Upper lobe of right lung (tissue), 1 donor: ENCODE measurements at regions not wholly inside any gene's neighbourhood (a gene's known extent, or its start where the extent isn't known, plus 50 kb on each side); places are given as distances from the start of the nearest gene placed in this dataset.

Experiments used
- ATAC-seq: fragments of 200-7000 bp; cut with Tn5 transposase; one replicate; pipeline ENCODE4 v1.9.1; 2020; ENCODE audit warnings: mild to moderate bottlenecking, moderate library complexity
- DNase-seq: peaks from one replicate; pipeline ENCODE4 v3.0.0-alpha.2; 2020
- H3K27ac ChIP-seq: fragments of 200-600 bp; one replicate; pipeline ENCODE4 v1.8.0; 2022
- H3K27me3 ChIP-seq: fragments of 200-600 bp; one replicate; pipeline ENCODE4 v1.8.0; 2022; ENCODE audit warnings: mild to moderate bottlenecking
- H3K36me3 ChIP-seq: fragments of 200-600 bp; one replicate; pipeline ENCODE4 v1.8.0; 2022
- H3K4me1 ChIP-seq: fragments of 200-600 bp; one replicate; pipeline ENCODE4 v1.8.0; 2022
- H3K4me3 ChIP-seq: fragments of 200-600 bp; one replicate; pipeline ENCODE4 v1.8.0; 2022; ENCODE audit warnings: mild to moderate bottlenecking
- H3K9me3 ChIP-seq: fragments of 200-600 bp; one replicate; pipeline ENCODE4 v1.8.0; 2022
- intact Hi-C: fragments of 100-400 bp; cut with DNase I; formaldehyde crosslinking; loops from one replicate; pipeline ENCODE4 v1.11.0; 2022
- TF ChIP-seq, protein P1 (sequence below): fragments of 200-600 bp; IDR thresholded peaks from one replicate; pipeline ENCODE4 v1.8.0; 2022; ENCODE audit warnings: antibody characterized with exemption
- donor health status: DM: no; HTN: yes; CAD: no; lungs with severe emphysema.

DNA sequence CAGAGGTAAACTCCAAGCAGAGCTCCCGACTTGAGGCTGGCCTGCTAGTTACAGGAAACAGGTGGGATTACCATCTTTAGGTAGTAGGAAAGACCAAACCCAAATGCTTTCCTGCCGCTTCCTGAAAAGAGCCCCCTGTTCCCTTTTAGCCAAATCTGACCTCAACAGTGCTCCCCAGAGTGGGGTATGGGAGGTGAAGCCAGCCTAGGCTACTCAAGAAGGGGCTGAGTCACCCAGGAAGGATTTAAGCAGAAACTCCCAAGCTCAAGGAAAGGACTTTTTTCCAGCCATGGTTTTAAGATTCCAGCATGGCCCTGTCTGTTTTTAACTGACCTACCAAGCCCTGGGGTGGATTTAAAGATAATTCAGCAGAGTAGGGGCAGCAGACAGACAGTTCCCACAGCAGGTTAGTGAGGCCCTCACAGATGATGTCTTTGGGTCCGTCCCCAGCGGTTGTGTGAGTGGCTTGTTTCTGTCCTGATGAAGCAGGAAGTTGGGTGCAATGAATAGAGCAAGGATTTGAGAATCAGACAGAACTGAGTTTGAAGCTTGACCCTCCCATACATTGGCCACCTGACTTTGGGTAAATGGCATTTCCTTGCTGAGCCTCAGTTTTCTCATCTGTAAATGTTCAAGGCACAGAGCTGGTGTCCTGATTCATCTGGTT lies 76.9 kb upstream of the MAFB start:
- H3K36me3 ChIP-seq, result no peaks in the 10 kb centered on the region
- no peaks in the 10 kb centered on the region for H3K4me1 ChIP-seq
- ATAC-seq (no peak), DNase-seq (no peak)
- TF ChIP-seq, protein P1, sequence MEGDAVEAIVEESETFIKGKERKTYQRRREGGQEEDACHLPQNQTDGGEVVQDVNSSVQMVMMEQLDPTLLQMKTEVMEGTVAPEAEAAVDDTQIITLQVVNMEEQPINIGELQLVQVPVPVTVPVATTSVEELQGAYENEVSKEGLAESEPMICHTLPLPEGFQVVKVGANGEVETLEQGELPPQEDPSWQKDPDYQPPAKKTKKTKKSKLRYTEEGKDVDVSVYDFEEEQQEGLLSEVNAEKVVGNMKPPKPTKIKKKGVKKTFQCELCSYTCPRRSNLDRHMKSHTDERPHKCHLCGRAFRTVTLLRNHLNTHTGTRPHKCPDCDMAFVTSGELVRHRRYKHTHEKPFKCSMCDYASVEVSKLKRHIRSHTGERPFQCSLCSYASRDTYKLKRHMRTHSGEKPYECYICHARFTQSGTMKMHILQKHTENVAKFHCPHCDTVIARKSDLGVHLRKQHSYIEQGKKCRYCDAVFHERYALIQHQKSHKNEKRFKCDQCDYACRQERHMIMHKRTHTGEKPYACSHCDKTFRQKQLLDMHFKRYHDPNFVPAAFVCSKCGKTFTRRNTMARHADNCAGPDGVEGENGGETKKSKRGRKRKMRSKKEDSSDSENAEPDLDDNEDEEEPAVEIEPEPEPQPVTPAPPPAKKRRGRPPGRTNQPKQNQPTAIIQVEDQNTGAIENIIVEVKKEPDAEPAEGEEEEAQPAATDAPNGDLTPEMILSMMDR, result no peak
- H3K9me3 ChIP-seq, result no peaks in the 10 kb centered on the region
- no peaks in the 10 kb centered on the region for H3K27me3 ChIP-seq
- intact Hi-C loops, result no loop called here
- H3K4me3 ChIP-seq, result no peak overlapping the region
- no peak overlapping the region for H3K27ac ChIP-seq

DNA sequence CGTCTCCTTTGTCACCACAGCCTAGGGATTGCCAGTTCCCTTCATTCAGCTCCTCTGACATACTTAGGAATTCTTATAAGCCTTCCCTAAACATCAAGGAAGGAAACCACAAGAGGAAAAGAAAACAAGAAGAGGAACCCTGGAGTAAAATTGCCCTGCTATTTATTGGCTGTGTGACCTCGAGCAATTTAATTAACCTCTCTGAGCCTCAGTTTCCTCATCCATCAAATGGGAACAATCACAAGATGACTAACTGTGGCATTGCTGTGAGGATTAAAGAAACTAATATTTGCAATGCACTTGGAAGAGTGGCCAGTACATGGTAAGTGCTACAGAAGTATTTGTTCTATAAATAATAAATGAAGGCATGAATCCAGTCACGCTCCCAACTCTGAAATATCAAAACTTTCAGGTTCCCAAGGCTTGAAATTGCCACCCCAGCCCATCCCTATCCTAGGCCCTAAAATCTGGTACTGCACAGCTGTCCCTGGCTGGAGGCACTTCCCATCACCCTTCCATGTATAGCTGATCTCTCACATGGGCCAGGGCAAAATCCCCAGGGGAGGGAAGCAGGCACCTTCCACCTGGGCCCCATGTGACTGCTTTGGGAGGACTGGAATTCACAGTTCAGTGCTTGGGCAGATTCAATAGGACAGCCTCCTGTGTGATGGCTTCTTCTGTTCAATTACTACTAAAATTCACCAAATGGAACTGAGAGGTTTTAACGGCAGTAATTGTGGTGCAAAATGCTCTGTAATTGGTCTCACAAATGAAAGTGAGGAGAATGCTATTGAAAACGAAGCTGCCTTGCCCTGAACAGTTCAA lies 78.0 kb upstream of the MAFB start:
- Histone ChIP-seq H3K9me3 (no peaks in the 10 kb centered on the region), H3K27ac (no peak overlapping the region), H3K27me3 (no peaks in the 10 kb centered on the region), H3K4me1 (no peaks in the 10 kb centered on the region), H3K36me3 (no peaks in the 10 kb centered on the region), H3K4me3 (no peak overlapping the region)
- no peak for DNase-seq
- no peak for ATAC-seq
- TF ChIP-seq, protein P1, result no peak
- intact Hi-C loops, result no loop called here

DNA sequence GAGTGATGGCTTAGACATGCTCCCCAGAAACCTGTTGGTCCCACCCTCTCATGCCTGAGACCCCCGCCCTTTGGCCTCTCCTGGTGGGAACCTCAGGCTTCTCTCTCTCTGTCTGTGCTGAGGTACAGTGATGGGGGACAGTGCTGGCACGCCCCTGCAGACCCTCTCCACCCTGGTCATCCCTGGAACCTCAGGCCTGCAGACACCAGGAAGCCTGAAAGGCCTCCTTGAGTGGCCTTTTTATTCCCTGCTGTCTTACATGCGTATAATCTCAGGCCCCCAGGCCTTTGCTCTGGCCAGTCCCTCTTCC lies 78.5 kb upstream of the MAFB start:
- Histone ChIP-seq H3K36me3 (no peaks in the 10 kb centered on the region), H3K4me1 (peaks cover 4% of the 10 kb centered on the region), H3K27ac (no peak overlapping the region), H3K27me3 (no peaks in the 10 kb centered on the region), H3K9me3 (no peaks in the 10 kb centered on the region), H3K4me3 (no peak overlapping the region)
- no peak for ATAC-seq
- TF ChIP-seq, protein P1, result no peak
- intact Hi-C loops, result no loop called here
- DNase-seq, result no peak

DNA sequence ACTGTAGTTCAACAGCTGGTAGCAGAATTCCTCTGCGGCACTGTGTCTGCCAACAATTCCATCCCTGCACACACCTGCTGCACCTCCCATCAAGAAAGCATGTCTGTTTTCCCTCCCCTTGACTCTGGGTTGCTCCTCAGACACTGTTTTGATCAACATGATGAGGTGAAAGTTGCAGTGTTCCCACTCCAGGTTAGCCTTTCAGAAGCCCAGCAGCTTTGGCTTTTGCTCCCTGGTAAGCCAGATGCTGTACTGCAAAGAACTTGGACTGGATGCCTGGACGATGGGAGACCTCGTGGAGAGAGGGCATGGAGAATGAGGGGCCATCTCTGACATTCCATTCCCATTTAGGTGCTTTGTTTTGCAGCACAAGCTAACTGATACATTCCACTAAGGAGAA lies 79.1 kb upstream of the MAFB start:
- Histone ChIP-seq H3K36me3 (no peaks in the 10 kb centered on the region), H3K27me3 (no peaks in the 10 kb centered on the region), H3K9me3 (no peaks in the 10 kb centered on the region), H3K27ac (no peak overlapping the region), H3K4me3 (no peak overlapping the region), H3K4me1 (peaks cover 4% of the 10 kb centered on the region)
- intact Hi-C loops, result no loop called here
- ATAC-seq (no peak), DNase-seq (no peak)
- TF ChIP-seq, protein P1, result no peak

DNA sequence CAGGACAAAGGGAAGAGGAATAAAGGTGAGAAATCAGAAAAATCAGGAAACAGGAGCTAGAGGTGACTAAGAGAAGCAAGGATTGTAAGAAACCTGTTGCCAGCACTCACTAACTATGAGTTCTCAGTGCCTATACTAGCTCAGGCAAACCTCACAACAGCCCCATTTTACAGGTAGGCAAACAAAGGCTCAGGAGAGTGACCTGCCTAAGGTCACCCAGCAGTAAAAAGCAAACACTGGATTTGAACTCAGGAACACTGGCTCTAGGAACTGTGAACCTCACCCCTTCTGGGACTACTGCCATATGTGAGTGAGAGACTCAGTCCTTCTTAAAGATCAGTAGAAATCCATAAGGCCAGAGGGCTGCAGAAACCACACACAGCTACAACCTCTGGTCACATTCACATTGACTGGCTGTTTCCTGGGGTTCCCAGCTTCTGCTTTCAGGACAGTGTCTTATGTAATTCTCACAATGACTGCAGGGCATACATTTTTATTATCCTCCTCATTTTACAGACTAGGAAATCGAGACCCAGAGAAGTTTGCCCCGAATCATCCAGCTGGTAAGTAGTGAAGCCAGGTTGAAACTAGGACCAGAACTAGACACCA lies 80.7 kb upstream of the MAFB start:
- ATAC-seq, result peak; percentile 70
- DNase-seq, result no peak
- TF ChIP-seq, protein P1, result no peak
- no peaks in the 10 kb centered on the region for H3K9me3 ChIP-seq
- intact Hi-C loops, result no loop called here
- no peaks in the 10 kb centered on the region for H3K27me3 ChIP-seq
- peaks cover 4% of the 10 kb centered on the region for H3K4me1 ChIP-seq
- H3K4me3 ChIP-seq, result no peak overlapping the region
- no peak overlapping the region for H3K27ac ChIP-seq
- no peaks in the 10 kb centered on the region for H3K36me3 ChIP-seq
